Parathyroid adenoma (tissue), 2 donors: ENCODE measurements at regions not wholly inside any gene's neighbourhood (a gene's known extent, or its start where the extent isn't known, plus 50 kb on each side); places are given as distances from the start of the nearest gene placed in this dataset.
"Not testable (repeated sequence)": the region's sequence is repeated elsewhere in the genome, so short reads cannot be mapped to it uniquely, and the experiment has no call there.

Experiments
- H2AFZ ChIP-seq: fragments of 300-600 bp; sonication (generic); one replicate; pipeline ENCODE4 v1.7.0; 2017; ENCODE audit warnings: antibody characterized with exemption, mild to moderate bottlenecking
- H3K27ac ChIP-seq: fragments of 300-600 bp; sonication (generic); one replicate; pipeline ENCODE4 v1.7.0; 2017
- H3K27me3 ChIP-seq: fragments of 300-600 bp; sonication (generic); one replicate; pipeline ENCODE4 v1.7.0; 2017; ENCODE audit warnings: low read length; ENCODE audit not compliant: control insufficient read depth, insufficient read depth
- H3K36me3 ChIP-seq: fragments of 300-600 bp; sonication (generic); one replicate; pipeline ENCODE4 v1.7.0; 2017; ENCODE audit warnings: low read length; ENCODE audit not compliant: control insufficient read depth, insufficient read depth
- H3K4me1 ChIP-seq: fragments of 300-600 bp; sonication (generic); one replicate; pipeline ENCODE4 v1.7.0; 2017; ENCODE audit warnings: control low read depth
- H3K4me2 ChIP-seq: fragments of 300-600 bp; sonication (generic); one replicate; pipeline ENCODE4 v1.7.0; 2017; ENCODE audit warnings: low read length
- H3K4me3 ChIP-seq: fragments of 300-600 bp; sonication (generic); one replicate; pipeline ENCODE4 v1.7.0; 2017; ENCODE audit warnings: low read depth, low read length
- H3K79me2 ChIP-seq: fragments of 300-600 bp; sonication (generic); one replicate; pipeline ENCODE4 v1.7.0; 2017; ENCODE audit warnings: control low read depth
- H3K9ac ChIP-seq: fragments of 300-600 bp; sonication (generic); one replicate; pipeline ENCODE4 v1.7.0; 2017; ENCODE audit warnings: mild to moderate bottlenecking
- H3K9me3 ChIP-seq: fragments of 300-600 bp; sonication (generic); one replicate; pipeline ENCODE4 v1.7.0; 2017; ENCODE audit warnings: low read length; ENCODE audit not compliant: control insufficient read depth
- CTCF ChIP-seq: fragments of 300-600 bp; sonication (generic); IDR thresholded peaks from one replicate; pipeline ENCODE4 v1.7.0; 2017; ENCODE audit warnings: antibody characterized with exemption, mild to moderate bottlenecking
- donor health status: primary hyperparathyroidism.

GRCh38 chr3:73155441-73155840 lies 94.0 kb downstream of the EBLN2 start:
- H3K9ac ChIP-seq, H3K27me3 ChIP-seq, H3K4me2 ChIP-seq, H3K4me1 ChIP-seq, H3K79me2 ChIP-seq, H3K27ac ChIP-seq, H3K9me3 ChIP-seq, H3K4me3 ChIP-seq, H3K36me3 ChIP-seq, H2AFZ ChIP-seq: not testable (repeated sequence)

GRCh38 chr3:73164622-73165021 lies 103.2 kb downstream of the EBLN2 start:
- no peaks in the 10 kb centered on the region for H3K79me2 ChIP-seq
- H3K27ac ChIP-seq: no peak overlapping the region
- no peak overlapping the region for H3K4me3 ChIP-seq
- H3K9ac ChIP-seq: no peak overlapping the region
- H3K27me3 ChIP-seq: no peaks in the 10 kb centered on the region
- no peaks in the 10 kb centered on the region for H3K4me1 ChIP-seq
- TF ChIP-seq CTCF: no peak
- no peak overlapping the region for H3K4me2 ChIP-seq
- no peaks in the 10 kb centered on the region for H3K9me3 ChIP-seq
- no peaks in the 10 kb centered on the region for H3K36me3 ChIP-seq
- H2AFZ ChIP-seq: no peak overlapping the region

- Histone ChIP-seq H3K27ac (no peak overlapping the region), H3K4me1 (no peaks in the 10 kb centered on the region), H2AFZ (no peak overlapping the region), H3K4me3 (no peak overlapping the region), H3K27me3 (no peaks in the 10 kb centered on the region), H3K9me3 (no peaks in the 10 kb centered on the region), H3K9ac (no peak overlapping the region), H3K36me3 (no peaks in the 10 kb centered on the region), H3K4me2 (peak overlapping the region; percentile 13), H3K79me2 (no peaks in the 10 kb centered on the region)
- TF ChIP-seq CTCF: no peak
Measured at GRCh38 chr3:73175698-73176097, 114.2 kb downstream of the EBLN2 start.

- Histone ChIP-seq H2AFZ (no peak overlapping the region), H3K9me3 (no peaks in the 10 kb centered on the region), H3K4me2 (no peak overlapping the region), H3K27ac (no peak overlapping the region), H3K36me3 (no peaks in the 10 kb centered on the region), H3K9ac (no peak overlapping the region), H3K27me3 (no peaks in the 10 kb centered on the region), H3K79me2 (no peaks in the 10 kb centered on the region), H3K4me3 (no peak overlapping the region), H3K4me1 (no peaks in the 10 kb centered on the region)
- no peak for TF ChIP-seq CTCF
Measured at GRCh38 chr3:73176941-73177340, 115.5 kb downstream of the EBLN2 start.

GRCh38 chr3:73177827-73178226 lies 116.4 kb downstream of the EBLN2 start:
- no peak overlapping the region for H3K4me3 ChIP-seq
- H3K27ac ChIP-seq: no peak overlapping the region
- H3K79me2 ChIP-seq: no peaks in the 10 kb centered on the region
- H3K27me3 ChIP-seq: no peaks in the 10 kb centered on the region
- no peak overlapping the region for H2AFZ ChIP-seq
- no peak for TF ChIP-seq CTCF
- H3K4me2 ChIP-seq: no peak overlapping the region
- H3K9ac ChIP-seq: no peak overlapping the region
- no peaks in the 10 kb centered on the region for H3K4me1 ChIP-seq
- no peaks in the 10 kb centered on the region for H3K36me3 ChIP-seq
- no peaks in the 10 kb centered on the region for H3K9me3 ChIP-seq
